ENCODE measurements at regions not wholly inside any gene's neighbourhood (a gene's known extent, or its start where the extent isn't known, plus 50 kb on each side); places are given as distances from the start of the nearest gene placed in this dataset.
"Not testable (repeated sequence)": the region's sequence is repeated elsewhere in the genome, so short reads cannot be mapped to it uniquely, and the experiment has no call there.

GRCh38 chr12:62194616-62195015, 65.6 kb upstream of the USP15 start:
- DNase-seq (ENCODE audit: low spot score) = no peak
- no peak overlapping the region for H3K4me3 ChIP-seq (ENCODE audit: low read depth in 1 of 3, low read length in 3 of 3)
- TF ChIP-seq MAX (IDR thresholded peaks at IDR 0.05) = no peak
- no peak for TF ChIP-seq CTCF (IDR thresholded peaks at IDR 0.05; ENCODE audit: low read depth, low read length, missing input control)
- no peak for TF ChIP-seq HNF4A (conservative IDR thresholded peaks at IDR 0.05)
- no peak for TF ChIP-seq SP1 (IDR thresholded peaks at IDR 0.05)
- no peaks in the 10 kb centered on the region for H3K9me3 ChIP-seq (ENCODE audit: control insufficient read depth in 4 of 4, low read length in 3 of 4)
- H3K4me1 ChIP-seq (ENCODE audit: control insufficient read depth in 4 of 4, insufficient read depth in 4 of 4, low read length in 3 of 4) = peaks cover 12 to 30% (median 28%) of the 10 kb centered on the region in 4 donors
- no peak overlapping the region for H3K9ac ChIP-seq (ENCODE audit: low read depth in 1 of 2, low read length in 2 of 2)
- peaks cover 5 to 9% (median 5%) of the 10 kb centered on the region in 4 donors for H3K27me3 ChIP-seq (ENCODE audit: control insufficient read depth in 4 of 4, insufficient read depth in 4 of 4, low read length in 3 of 4)
- H3K36me3 ChIP-seq (ENCODE audit: control insufficient read depth in 4 of 4, insufficient read depth in 3 of 4, low read depth in 1 of 4, low read length in 3 of 4) = no peaks in the 10 kb centered on the region
- H3K27ac ChIP-seq (ENCODE audit: low read depth in 1 of 2, low read length in 2 of 2) = no peak overlapping the region

DNA sequence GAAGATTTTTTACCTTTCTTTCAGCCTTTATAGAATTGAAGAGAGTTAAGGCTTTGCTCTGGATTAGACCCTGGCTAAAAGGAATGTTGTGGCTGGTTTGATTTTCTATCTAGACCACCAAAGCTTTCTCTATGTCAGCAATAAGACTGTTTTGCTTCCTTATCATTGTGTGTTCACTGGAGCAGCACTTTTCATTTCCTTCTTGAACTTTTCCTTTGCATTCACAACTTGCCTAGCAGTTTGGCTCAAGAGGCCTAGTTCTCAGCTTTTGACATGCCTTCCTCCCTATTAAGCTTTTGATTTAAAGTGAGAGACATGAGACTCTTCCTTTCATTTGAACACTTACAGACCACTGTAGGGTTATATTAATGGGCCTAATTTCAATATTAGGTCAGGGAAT, 64.1 kb upstream of the USP15 start:
- no peak overlapping the region for H3K9ac ChIP-seq (ENCODE audit: low read depth in 1 of 2, low read length in 2 of 2)
- no peak overlapping the region for H3K27ac ChIP-seq (ENCODE audit: low read depth in 1 of 2, low read length in 2 of 2)
- DNase-seq (ENCODE audit: low spot score) = no peak
- TF ChIP-seq REST (IDR thresholded peaks at IDR 0.05) (no peak), CTCF (IDR thresholded peaks at IDR 0.05; ENCODE audit: low read depth, low read length, missing input control) (no peak), GABPA (IDR thresholded peaks at IDR 0.05 in 1 of 2, conservative IDR thresholded peaks at IDR 0.05 in 1 of 2) (no peak), HNF4A (conservative IDR thresholded peaks at IDR 0.05) (no peak), RXRA (IDR thresholded peaks at IDR 0.05) (no peak), TAF1 (conservative IDR thresholded peaks at IDR 0.05) (no peak), FOXA1 (IDR thresholded peaks at IDR 0.05) (no peak), HNF4G (IDR thresholded peaks at IDR 0.05) (no peak), ZBTB33 (IDR thresholded peaks at IDR 0.05) (no peak), FOXA2 (IDR thresholded peaks at IDR 0.05) (no peak)
- TF ChIP-seq, protein P1, sequence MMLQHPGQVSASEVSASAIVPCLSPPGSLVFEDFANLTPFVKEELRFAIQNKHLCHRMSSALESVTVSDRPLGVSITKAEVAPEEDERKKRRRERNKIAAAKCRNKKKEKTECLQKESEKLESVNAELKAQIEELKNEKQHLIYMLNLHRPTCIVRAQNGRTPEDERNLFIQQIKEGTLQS (IDR thresholded peaks at IDR 0.05) = no peak
- H3K4me3 ChIP-seq (ENCODE audit: low read depth in 1 of 3, low read length in 3 of 3) = no peak overlapping the region
- no peaks in the 10 kb centered on the region for H3K36me3 ChIP-seq (ENCODE audit: control insufficient read depth in 4 of 4, insufficient read depth in 3 of 4, low read depth in 1 of 4, low read length in 3 of 4)
- peaks cover 0 to 5% (median 2%) of the 10 kb centered on the region in 4 donors for H3K27me3 ChIP-seq (ENCODE audit: control insufficient read depth in 4 of 4, insufficient read depth in 4 of 4, low read length in 3 of 4)
- no peaks in the 10 kb centered on the region for H3K9me3 ChIP-seq (ENCODE audit: control insufficient read depth in 4 of 4, low read length in 3 of 4)
- H3K4me1 ChIP-seq (ENCODE audit: control insufficient read depth in 4 of 4, insufficient read depth in 4 of 4, low read length in 3 of 4) = peaks cover 10 to 24% (median 21%) of the 10 kb centered on the region in 4 donors

DNA sequence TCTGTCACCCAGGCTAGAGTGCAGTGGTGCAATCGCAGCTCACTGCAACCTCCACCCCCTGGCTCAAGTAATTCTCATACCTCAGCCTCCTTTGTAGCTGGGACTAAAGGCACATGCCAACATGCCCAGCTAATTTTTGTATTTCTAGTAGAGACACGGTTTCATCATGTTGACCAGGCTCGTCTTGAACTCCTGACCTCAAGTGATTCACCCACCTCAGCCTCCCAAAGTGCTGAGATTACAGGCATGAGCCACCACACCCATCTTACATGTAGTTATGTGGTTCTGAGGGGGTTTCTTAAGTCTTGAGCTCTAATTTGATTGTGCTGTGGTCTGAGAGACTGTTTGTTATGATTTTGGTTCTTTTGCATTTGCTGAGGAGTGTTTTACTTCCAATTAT, 57.3 kb upstream of the USP15 start:
- not testable (repeated sequence) for DNase-seq (ENCODE audit: low spot score); H3K27me3 ChIP-seq (ENCODE audit: control insufficient read depth in 4 of 4, insufficient read depth in 4 of 4, low read length in 3 of 4); H3K36me3 ChIP-seq (ENCODE audit: control insufficient read depth in 4 of 4, insufficient read depth in 3 of 4, low read depth in 1 of 4, low read length in 3 of 4); H3K27ac ChIP-seq (ENCODE audit: low read depth in 1 of 2, low read length in 2 of 2); H3K9ac ChIP-seq (ENCODE audit: low read depth in 1 of 2, low read length in 2 of 2); H3K4me3 ChIP-seq (ENCODE audit: low read depth in 1 of 3, low read length in 3 of 3); H3K9me3 ChIP-seq (ENCODE audit: control insufficient read depth in 4 of 4, low read length in 3 of 4); H3K4me1 ChIP-seq (ENCODE audit: control insufficient read depth in 4 of 4, insufficient read depth in 4 of 4, low read length in 3 of 4)
- WGBS = 82% methylated on average over 3 of the region's 3 CpGs
